ENCODE measurements at regions not wholly inside any gene's neighbourhood (a gene's known extent, or its start where the extent isn't known, plus 50 kb on each side); places are given as distances from the start of the nearest gene placed in this dataset.

GRCh38 chr13:47226516-47226915 lies 329.7 kb upstream of the HTR2A start:
- Histone ChIP-seq H3K27me3 (ENCODE audit: control insufficient read depth in 1 of 2, insufficient read depth in 2 of 2, low read length in 2 of 2) (no peaks in the 10 kb centered on the region), H3K4me1 (ENCODE audit: control insufficient read depth in 2 of 2, insufficient read depth in 2 of 2, low read length in 1 of 2) (no peaks in the 10 kb centered on the region), H3K27ac (ENCODE audit: low read depth in 2 of 2, low read length in 1 of 2) (no peak overlapping the region), H3K9me3 (ENCODE audit: control insufficient read depth in 2 of 2, insufficient read depth in 1 of 2, low read depth in 1 of 2, low read length in 1 of 2) (no peaks in the 10 kb centered on the region), H3K4me3 (ENCODE audit: low read depth in 1 of 2, low read length in 2 of 2) (no peak overlapping the region), H3K36me3 (ENCODE audit: control insufficient read depth in 2 of 2, insufficient read depth in 2 of 2, low read length in 1 of 2) (no peaks in the 10 kb centered on the region)

GRCh38 chr13:47220453-47221140 lies 323.7 kb upstream of the HTR2A start:
- no peak overlapping the region for H3K27ac ChIP-seq (ENCODE audit: low read depth in 2 of 2, low read length in 1 of 2)
- no peaks in the 10 kb centered on the region for H3K27me3 ChIP-seq (ENCODE audit: control insufficient read depth in 1 of 2, insufficient read depth in 2 of 2, low read length in 2 of 2)
- no peaks in the 10 kb centered on the region for H3K9me3 ChIP-seq (ENCODE audit: control insufficient read depth in 2 of 2, insufficient read depth in 1 of 2, low read depth in 1 of 2, low read length in 1 of 2)
- no peaks in the 10 kb centered on the region for H3K36me3 ChIP-seq (ENCODE audit: control insufficient read depth in 2 of 2, insufficient read depth in 2 of 2, low read length in 1 of 2)
- 79 to 90% methylated on average over 3 of the region's 3 CpGs for WGBS, 2 donors
- H3K4me1 ChIP-seq (ENCODE audit: control insufficient read depth in 2 of 2, insufficient read depth in 2 of 2, low read length in 1 of 2) = no peaks in the 10 kb centered on the region
- H3K4me3 ChIP-seq (ENCODE audit: low read depth in 1 of 2, low read length in 2 of 2) = no peak overlapping the region

DNA sequence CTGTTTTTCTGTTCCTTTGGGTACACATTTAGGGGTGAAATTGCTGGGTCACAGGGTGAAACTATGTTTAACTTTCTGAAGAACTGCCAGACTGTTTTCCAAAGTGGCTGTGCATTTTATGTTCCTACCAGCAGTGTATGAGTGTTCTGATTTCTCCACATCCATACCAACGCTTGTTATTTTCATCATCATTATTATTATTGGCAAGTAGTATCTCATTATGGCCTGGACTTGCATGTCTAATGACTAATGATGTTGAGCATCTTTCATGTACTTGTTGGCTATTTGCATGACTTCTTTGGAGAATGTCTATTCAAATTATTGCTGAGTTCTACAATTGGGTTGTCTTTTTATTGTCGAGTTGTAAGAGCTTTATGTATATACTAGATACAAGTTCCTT lies 321.8 kb upstream of the HTR2A start:
- Histone ChIP-seq H3K9me3 (ENCODE audit: control insufficient read depth in 2 of 2, insufficient read depth in 1 of 2, low read depth in 1 of 2, low read length in 1 of 2) (no peaks in the 10 kb centered on the region), H3K4me3 (ENCODE audit: low read depth in 1 of 2, low read length in 2 of 2) (no peak overlapping the region), H3K4me1 (ENCODE audit: control insufficient read depth in 2 of 2, insufficient read depth in 2 of 2, low read length in 1 of 2) (no peaks in the 10 kb centered on the region), H3K27ac (ENCODE audit: low read depth in 2 of 2, low read length in 1 of 2) (no peak overlapping the region), H3K36me3 (ENCODE audit: control insufficient read depth in 2 of 2, insufficient read depth in 2 of 2, low read length in 1 of 2) (no peaks in the 10 kb centered on the region), H3K27me3 (ENCODE audit: control insufficient read depth in 1 of 2, insufficient read depth in 2 of 2, low read length in 2 of 2) (no peaks in the 10 kb centered on the region)
- 76 to 82% methylated on average over 2 of the region's 2 CpGs for WGBS, 2 donors

DNA sequence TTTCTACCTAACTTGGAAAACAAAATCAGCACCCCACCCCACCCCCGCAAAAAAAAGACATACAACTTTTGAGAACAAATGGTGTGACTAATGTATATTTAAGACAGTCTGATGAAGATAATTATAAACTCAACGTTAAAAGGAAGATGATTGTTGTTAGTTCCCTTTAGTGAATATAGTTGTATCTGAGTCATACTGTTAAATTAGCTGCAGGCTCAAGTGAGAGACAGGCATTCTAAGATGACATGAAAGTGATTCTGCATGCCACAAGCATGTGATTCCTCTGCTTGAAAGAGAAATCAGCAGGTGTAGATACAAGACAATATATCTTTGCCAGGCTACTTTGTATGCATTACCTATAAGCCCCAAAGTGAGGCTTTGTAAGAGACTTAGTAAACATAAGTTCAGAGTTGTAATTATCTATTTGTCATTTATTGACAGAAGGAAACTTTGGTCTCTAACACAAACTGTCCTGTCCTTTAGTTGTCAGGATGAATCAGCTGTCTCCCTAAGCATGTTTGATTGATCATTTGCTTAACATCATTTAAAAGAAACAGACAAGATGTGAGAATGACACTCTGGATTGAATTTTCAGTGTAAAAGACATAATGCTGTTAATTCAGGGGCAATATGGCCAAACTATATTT lies 319.4 kb upstream of the HTR2A start:
- WGBS, 2 donors = 45 to 54% methylated on average over 2 of the region's 2 CpGs
- H3K36me3 ChIP-seq (ENCODE audit: control insufficient read depth in 2 of 2, insufficient read depth in 2 of 2, low read length in 1 of 2) = no peaks in the 10 kb centered on the region

DNA sequence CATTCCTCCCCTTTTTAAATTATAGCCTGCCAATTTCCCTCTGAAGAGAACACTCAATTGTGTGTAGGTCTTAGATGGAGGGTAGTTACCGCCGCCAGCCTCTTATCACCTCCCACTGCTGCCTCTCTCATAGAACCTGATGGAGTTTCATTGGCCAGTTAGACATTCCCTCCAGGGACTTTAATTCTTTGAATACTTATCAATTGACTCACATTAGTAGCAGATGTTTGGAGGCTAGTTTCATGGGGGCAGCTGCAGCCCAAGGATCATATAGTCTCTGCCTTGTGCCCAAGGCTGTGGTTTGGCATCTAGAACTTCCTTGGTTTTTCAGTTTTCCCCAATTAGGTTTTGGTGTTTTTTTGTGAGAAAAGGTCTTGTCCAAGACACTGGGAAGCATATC lies 318.9 kb upstream of the HTR2A start:
- Histone ChIP-seq H3K36me3 (ENCODE audit: control insufficient read depth in 2 of 2, insufficient read depth in 2 of 2, low read length in 1 of 2) (no peaks in the 10 kb centered on the region), H3K27ac (ENCODE audit: low read depth in 2 of 2, low read length in 1 of 2) (no peak overlapping the region), H3K9me3 (ENCODE audit: control insufficient read depth in 2 of 2, insufficient read depth in 1 of 2, low read depth in 1 of 2, low read length in 1 of 2) (no peaks in the 10 kb centered on the region), H3K4me1 (ENCODE audit: control insufficient read depth in 2 of 2, insufficient read depth in 2 of 2, low read length in 1 of 2) (no peaks in the 10 kb centered on the region), H3K27me3 (ENCODE audit: control insufficient read depth in 1 of 2, insufficient read depth in 2 of 2, low read length in 2 of 2) (no peaks in the 10 kb centered on the region), H3K4me3 (ENCODE audit: low read depth in 1 of 2, low read length in 2 of 2) (no peak overlapping the region)
- WGBS, 2 donors = 79 to 81% methylated on average over 2 of the region's 2 CpGs

More for the DNA sequence above, 319.4 kb upstream of the HTR2A start:
- no peaks in the 10 kb centered on the region for H3K27me3 ChIP-seq (ENCODE audit: control insufficient read depth in 1 of 2, insufficient read depth in 2 of 2, low read length in 2 of 2)
- H3K9me3 ChIP-seq (ENCODE audit: control insufficient read depth in 2 of 2, insufficient read depth in 1 of 2, low read depth in 1 of 2, low read length in 1 of 2) = no peaks in the 10 kb centered on the region
- no peak overlapping the region for H3K27ac ChIP-seq (ENCODE audit: low read depth in 2 of 2, low read length in 1 of 2)
- no peak overlapping the region for H3K4me3 ChIP-seq (ENCODE audit: low read depth in 1 of 2, low read length in 2 of 2)
- no peaks in the 10 kb centered on the region for H3K4me1 ChIP-seq (ENCODE audit: control insufficient read depth in 2 of 2, insufficient read depth in 2 of 2, low read length in 1 of 2)

DNA sequence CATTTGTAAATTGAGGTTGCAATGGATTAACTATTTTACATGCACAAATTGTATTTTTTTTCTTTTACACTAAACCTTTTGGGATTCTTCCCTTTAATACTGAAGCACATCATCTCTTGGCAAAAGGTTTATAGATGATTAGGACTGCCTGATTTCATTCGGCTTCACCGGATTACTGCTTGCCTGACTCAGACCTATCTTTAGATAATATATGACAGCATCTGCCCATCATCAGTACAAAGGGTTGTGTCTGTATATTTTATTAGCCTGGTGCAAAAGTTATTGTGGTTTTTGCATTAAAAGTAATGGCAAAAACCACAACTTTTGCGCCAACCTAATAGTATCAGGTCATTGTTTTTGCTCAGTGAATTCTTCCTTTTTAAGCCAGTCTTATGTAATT lies 316.2 kb upstream of the HTR2A start:
- H3K4me3 ChIP-seq (ENCODE audit: low read depth in 1 of 2, low read length in 2 of 2) = no peak overlapping the region
- WGBS, 2 donors = 75 to 85% methylated on average over 3 of the region's 3 CpGs
- no peaks in the 10 kb centered on the region for H3K4me1 ChIP-seq (ENCODE audit: control insufficient read depth in 2 of 2, insufficient read depth in 2 of 2, low read length in 1 of 2)
- H3K36me3 ChIP-seq (ENCODE audit: control insufficient read depth in 2 of 2, insufficient read depth in 2 of 2, low read length in 1 of 2) = no peaks in the 10 kb centered on the region
- H3K27me3 ChIP-seq (ENCODE audit: control insufficient read depth in 1 of 2, insufficient read depth in 2 of 2, low read length in 2 of 2) = no peaks in the 10 kb centered on the region
- H3K9me3 ChIP-seq (ENCODE audit: control insufficient read depth in 2 of 2, insufficient read depth in 1 of 2, low read depth in 1 of 2, low read length in 1 of 2) = no peaks in the 10 kb centered on the region
- H3K27ac ChIP-seq (ENCODE audit: low read depth in 2 of 2, low read length in 1 of 2) = no peak overlapping the region

DNA sequence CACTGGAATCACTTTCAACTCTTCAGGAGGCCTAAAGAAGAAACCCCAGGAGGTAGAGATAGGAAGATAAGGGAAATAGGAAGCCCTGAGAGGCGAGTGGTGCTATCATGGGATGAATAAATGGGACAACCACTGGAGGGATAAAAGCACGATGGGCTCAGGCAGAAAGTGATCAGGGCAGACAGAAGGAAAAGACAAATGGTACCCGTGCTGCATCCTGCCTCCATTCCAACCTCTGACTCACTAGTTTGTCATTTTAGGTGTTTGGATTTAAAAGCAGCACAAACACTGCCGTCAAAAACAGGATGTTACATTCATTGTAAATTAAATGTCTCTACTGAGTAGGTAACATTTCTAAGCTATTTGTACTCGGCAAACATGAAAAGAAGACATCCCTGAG lies 314.3 kb upstream of the HTR2A start:
- WGBS, 2 donors = 30 to 41% methylated on average over 5 of the region's 5 CpGs
- Histone ChIP-seq H3K36me3 (ENCODE audit: control insufficient read depth in 2 of 2, insufficient read depth in 2 of 2, low read length in 1 of 2) (no peaks in the 10 kb centered on the region), H3K4me3 (ENCODE audit: low read depth in 1 of 2, low read length in 2 of 2) (no peak overlapping the region), H3K4me1 (ENCODE audit: control insufficient read depth in 2 of 2, insufficient read depth in 2 of 2, low read length in 1 of 2) (no peaks in the 10 kb centered on the region), H3K9me3 (ENCODE audit: control insufficient read depth in 2 of 2, insufficient read depth in 1 of 2, low read depth in 1 of 2, low read length in 1 of 2) (no peaks in the 10 kb centered on the region), H3K27me3 (ENCODE audit: control insufficient read depth in 1 of 2, insufficient read depth in 2 of 2, low read length in 2 of 2) (no peaks in the 10 kb centered on the region), H3K27ac (ENCODE audit: low read depth in 2 of 2, low read length in 1 of 2) (no peak overlapping the region)

DNA sequence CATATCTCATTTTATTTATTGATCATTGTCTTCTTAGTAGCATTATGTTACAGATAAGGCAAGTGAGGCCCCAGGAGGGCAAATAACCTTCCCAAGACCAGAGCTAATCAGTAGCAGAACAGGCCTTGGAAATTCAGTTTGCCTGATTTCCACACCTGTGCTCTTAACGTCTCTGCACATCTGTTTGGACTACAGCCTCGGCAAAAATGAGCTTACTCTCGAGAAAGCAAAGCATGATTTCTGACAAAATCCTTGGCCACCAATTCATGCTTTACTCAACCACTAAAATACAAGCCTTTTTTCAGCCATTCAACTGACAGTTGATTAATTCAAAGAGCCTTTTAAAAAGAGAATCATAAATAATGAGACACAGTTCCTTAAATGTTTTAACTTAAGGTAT lies 309.3 kb upstream of the HTR2A start:
- 27 to 44% methylated on average over 3 of the region's 3 CpGs for WGBS, 2 donors
- Histone ChIP-seq H3K4me3 (ENCODE audit: low read depth in 1 of 2, low read length in 2 of 2) (no peak overlapping the region), H3K27me3 (ENCODE audit: control insufficient read depth in 1 of 2, insufficient read depth in 2 of 2, low read length in 2 of 2) (no peaks in the 10 kb centered on the region), H3K27ac (ENCODE audit: low read depth in 2 of 2, low read length in 1 of 2) (no peak overlapping the region), H3K9me3 (ENCODE audit: control insufficient read depth in 2 of 2, insufficient read depth in 1 of 2, low read depth in 1 of 2, low read length in 1 of 2) (no peaks in the 10 kb centered on the region), H3K36me3 (ENCODE audit: control insufficient read depth in 2 of 2, insufficient read depth in 2 of 2, low read length in 1 of 2) (no peaks in the 10 kb centered on the region), H3K4me1 (ENCODE audit: control insufficient read depth in 2 of 2, insufficient read depth in 2 of 2, low read length in 1 of 2) (no peaks in the 10 kb centered on the region)

- Histone ChIP-seq H3K27me3 (ENCODE audit: control insufficient read depth in 1 of 2, insufficient read depth in 2 of 2, low read length in 2 of 2) (no peaks in the 10 kb centered on the region), H3K4me3 (ENCODE audit: low read depth in 1 of 2, low read length in 2 of 2) (no peak overlapping the region), H3K36me3 (ENCODE audit: control insufficient read depth in 2 of 2, insufficient read depth in 2 of 2, low read length in 1 of 2) (no peaks in the 10 kb centered on the region), H3K27ac (ENCODE audit: low read depth in 2 of 2, low read length in 1 of 2) (no peak overlapping the region), H3K9me3 (ENCODE audit: control insufficient read depth in 2 of 2, insufficient read depth in 1 of 2, low read depth in 1 of 2, low read length in 1 of 2) (no peaks in the 10 kb centered on the region), H3K4me1 (ENCODE audit: control insufficient read depth in 2 of 2, insufficient read depth in 2 of 2, low read length in 1 of 2) (no peaks in the 10 kb centered on the region)
- 69 to 76% methylated on average over 6 of the region's 6 CpGs for WGBS, 2 donors
These were observed 293.9 kb upstream of the HTR2A start for GRCh38 chr13:47190696-47191305.

- H3K27me3 ChIP-seq (ENCODE audit: control insufficient read depth in 1 of 2, insufficient read depth in 2 of 2, low read length in 2 of 2) = no peaks in the 10 kb centered on the region
- WGBS, 2 donors = 70 to 75% methylated on average over 3 of the region's 3 CpGs
- H3K27ac ChIP-seq (ENCODE audit: low read depth in 2 of 2, low read length in 1 of 2) = no peak overlapping the region
- H3K4me3 ChIP-seq (ENCODE audit: low read depth in 1 of 2, low read length in 2 of 2) = no peak overlapping the region
- no peaks in the 10 kb centered on the region for H3K9me3 ChIP-seq (ENCODE audit: control insufficient read depth in 2 of 2, insufficient read depth in 1 of 2, low read depth in 1 of 2, low read length in 1 of 2)
- H3K4me1 ChIP-seq (ENCODE audit: control insufficient read depth in 2 of 2, insufficient read depth in 2 of 2, low read length in 1 of 2) = no peaks in the 10 kb centered on the region
- no peaks in the 10 kb centered on the region for H3K36me3 ChIP-seq (ENCODE audit: control insufficient read depth in 2 of 2, insufficient read depth in 2 of 2, low read length in 1 of 2)
These were observed 291.9 kb upstream of the HTR2A start for GRCh38 chr13:47188802-47189201.
